ENCODE measurements at regions not wholly inside any gene's neighbourhood (a gene's known extent, or its start where the extent isn't known, plus 50 kb on each side); places are given as distances from the start of the nearest gene placed in this dataset.

DNA sequence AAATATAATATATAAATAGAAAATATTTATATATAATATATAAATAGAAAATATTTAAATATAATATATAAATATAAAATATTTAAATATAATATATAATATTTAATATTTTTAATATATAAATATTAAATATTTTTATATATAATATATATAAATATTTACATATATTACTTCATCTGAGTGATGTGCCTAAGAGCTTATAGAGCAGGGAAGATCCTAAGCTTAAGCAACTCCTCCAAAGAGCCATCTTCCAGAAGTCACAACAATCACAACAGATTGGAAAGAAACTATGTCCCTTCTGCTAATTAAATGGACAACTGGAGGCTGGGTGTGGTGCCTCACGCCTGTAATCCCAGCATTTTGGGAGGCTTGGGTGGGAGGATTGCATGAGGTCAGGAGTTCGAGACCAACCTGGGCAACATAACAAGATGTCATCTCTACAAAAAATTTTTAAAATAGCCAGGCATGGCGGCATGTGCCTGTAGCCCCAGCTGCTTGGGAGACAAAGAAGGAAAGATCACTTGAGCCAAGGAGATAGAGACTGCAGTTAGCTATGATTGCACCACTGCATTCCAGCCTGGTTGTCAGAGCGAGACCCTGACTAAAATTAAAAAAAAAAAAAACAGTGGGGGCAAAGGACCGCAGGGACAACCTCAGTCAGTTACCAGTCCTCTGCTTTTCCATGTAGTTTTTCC, 198.7 kb downstream of the SKIDA1 start:
- in situ Hi-C loops (cut with MboI; ENCODE audit: low pct_unique_long_range_greater_than_20kb in 2 of 9, low sequenced_read_pairs in 9 of 9, unreplicated experiment in 9 of 9), result no loop called here
- peak in 2 of 8 experiments; percentile 22 to 51 for ATAC-seq (replicated peaks in 6 of 8)
- H3K27ac ChIP-seq, result no peak overlapping the region
- H3K4me1 ChIP-seq (replicated peaks in 1 of 2), result peaks cover 0 to 8% of the 10 kb centered on the region in 2 donors
- WGBS, 10 experiments, result 50 to 100% (median 84%) methylated on average over 1 to 5 of the region's 5 CpGs; no CpG with 5 or more reads in 2 of the 10 experiments
- no peak overlapping the region for H3K4me3 ChIP-seq

DNA sequence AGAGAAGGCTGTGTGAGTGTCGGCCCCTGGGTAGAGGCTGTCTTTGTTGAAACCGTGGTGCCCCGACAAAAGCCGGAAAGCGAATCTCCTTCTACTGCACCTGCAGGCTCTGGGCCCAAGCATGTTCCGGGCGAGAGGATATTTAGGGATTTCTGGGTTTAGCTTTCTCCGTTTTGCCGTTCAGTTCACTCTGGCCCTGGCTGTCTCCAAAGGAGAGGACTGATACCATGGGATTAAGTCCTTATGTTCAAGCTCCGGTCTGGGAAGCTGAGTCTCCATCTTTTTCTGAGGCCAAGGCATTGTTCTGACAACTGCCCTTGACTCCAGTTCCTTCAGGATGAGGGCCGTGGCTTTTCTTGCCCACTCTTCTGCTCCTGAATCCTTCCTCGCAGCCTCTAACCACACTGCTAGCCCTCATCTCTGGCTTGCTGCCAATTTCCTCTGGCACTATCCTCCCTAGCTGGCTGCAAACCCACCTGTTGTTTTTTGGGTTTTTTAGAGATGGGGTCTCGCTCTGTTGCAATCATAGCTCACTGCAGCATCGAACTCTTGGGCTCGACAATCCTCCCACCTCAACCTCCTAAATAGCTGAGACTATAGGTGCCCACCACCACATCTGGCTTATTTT, 206.8 kb downstream of the SKIDA1 start:
- in situ Hi-C loops (cut with MboI; ENCODE audit: low pct_unique_long_range_greater_than_20kb in 2 of 9, low sequenced_read_pairs in 9 of 9, unreplicated experiment in 9 of 9), result loop anchor here in 2 of 9 experiments (25.0 kb wide), 2 partner anchors 94 to 619 kb away; no protein-coding TSS in a partner anchor

DNA sequence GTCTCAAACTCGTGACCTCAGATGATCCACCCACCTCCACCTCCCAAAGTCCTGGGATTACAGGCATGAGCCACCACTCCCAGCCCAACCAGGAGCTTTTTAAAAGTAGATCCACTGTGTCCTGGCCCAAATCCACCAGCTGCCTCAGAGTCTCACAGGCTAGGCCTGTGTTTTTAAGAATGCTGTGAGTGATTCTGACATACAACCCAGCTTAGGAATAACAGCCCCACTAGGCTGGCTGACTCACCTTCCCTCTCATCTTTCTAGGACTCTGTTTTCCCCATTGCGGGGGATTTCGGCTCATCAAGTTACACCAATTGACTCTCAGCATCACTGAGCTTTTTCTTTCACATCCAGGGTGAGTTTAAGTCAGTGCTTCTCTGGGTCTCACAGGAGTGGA, 207.6 kb downstream of the SKIDA1 start:
- in situ Hi-C loops (cut with MboI; ENCODE audit: low pct_unique_long_range_greater_than_20kb in 2 of 9, low sequenced_read_pairs in 9 of 9, unreplicated experiment in 9 of 9), result loop anchor here in 2 of 9 experiments (25.0 kb wide), 2 partner anchors 94 to 619 kb away; no protein-coding TSS in a partner anchor
- H3K27ac ChIP-seq, result no peak overlapping the region
- no peak overlapping the region for H3K4me3 ChIP-seq
- ATAC-seq (replicated peaks in 6 of 8), result no peak
- 67 to 100% (median 100%) methylated on average over 1 to 3 of the region's 3 CpGs; no CpG with 5 or more reads in 4 of the 10 experiments for WGBS, 10 experiments
- peaks cover 27 to 37% of the 10 kb centered on the region in 2 donors for H3K4me1 ChIP-seq (replicated peaks in 1 of 2)

More for the DNA sequence above, 206.8 kb downstream of the SKIDA1 start:
- no peak for ATAC-seq (replicated peaks in 6 of 8)
- WGBS, 10 experiments, result 42 to 100% (median 79%) methylated on average over 1 to 9 of the region's 15 CpGs; no CpG with 5 or more reads in 2 of the 10 experiments
- Histone ChIP-seq H3K27ac (no peak overlapping the region), H3K4me1 (replicated peaks in 1 of 2) (peaks cover 26 to 36% of the 10 kb centered on the region in 2 donors), H3K4me3 (no peak overlapping the region)

DNA sequence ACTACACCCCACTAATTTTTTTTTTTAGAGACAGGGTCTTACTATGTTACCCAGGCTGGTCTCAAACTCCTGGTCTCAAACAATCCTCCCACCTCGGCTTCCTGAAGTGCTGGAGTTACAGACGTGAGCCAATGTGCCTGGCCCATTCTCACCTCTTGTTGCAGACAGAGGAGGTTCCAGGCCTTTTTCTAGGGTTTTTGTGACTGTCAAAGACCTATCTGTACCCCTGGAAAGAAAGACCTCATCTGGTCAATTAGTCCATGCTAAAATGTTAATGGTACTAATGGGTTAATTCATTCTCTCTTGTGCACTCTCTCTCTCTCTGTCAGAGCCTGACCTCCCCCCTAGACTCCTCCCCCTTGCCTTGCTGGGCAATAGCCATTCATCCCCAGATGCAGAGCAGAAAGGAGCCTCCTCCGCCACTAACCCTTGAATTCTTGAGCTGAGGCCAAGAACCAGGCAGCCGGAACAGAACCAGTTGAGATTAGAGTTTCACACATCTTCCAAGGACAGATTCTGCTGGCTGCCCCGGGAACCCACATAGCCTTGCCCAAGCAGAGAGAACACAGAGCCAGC, 209.7 kb downstream of the SKIDA1 start:
- Histone ChIP-seq H3K4me1 (replicated peaks in 1 of 2) (peaks cover 27 to 37% of the 10 kb centered on the region in 2 donors), H3K4me3 (no peak overlapping the region), H3K27ac (peak overlapping the region in 1 of 2 donors; percentile 66)
- 0 to 83% (median 30%) methylated on average over 1 to 2 of the region's 5 CpGs; no CpG with 5 or more reads in 4 of the 10 experiments for WGBS, 10 experiments
- in situ Hi-C loops (cut with MboI; ENCODE audit: low pct_unique_long_range_greater_than_20kb in 2 of 9, low sequenced_read_pairs in 9 of 9, unreplicated experiment in 9 of 9), result loop anchor here in 2 of 9 experiments (25.0 kb wide), 2 partner anchors 97 to 622 kb away; no protein-coding TSS in a partner anchor
- peak; percentile 77 to 91 (median 87) for ATAC-seq (replicated peaks in 6 of 8)

DNA sequence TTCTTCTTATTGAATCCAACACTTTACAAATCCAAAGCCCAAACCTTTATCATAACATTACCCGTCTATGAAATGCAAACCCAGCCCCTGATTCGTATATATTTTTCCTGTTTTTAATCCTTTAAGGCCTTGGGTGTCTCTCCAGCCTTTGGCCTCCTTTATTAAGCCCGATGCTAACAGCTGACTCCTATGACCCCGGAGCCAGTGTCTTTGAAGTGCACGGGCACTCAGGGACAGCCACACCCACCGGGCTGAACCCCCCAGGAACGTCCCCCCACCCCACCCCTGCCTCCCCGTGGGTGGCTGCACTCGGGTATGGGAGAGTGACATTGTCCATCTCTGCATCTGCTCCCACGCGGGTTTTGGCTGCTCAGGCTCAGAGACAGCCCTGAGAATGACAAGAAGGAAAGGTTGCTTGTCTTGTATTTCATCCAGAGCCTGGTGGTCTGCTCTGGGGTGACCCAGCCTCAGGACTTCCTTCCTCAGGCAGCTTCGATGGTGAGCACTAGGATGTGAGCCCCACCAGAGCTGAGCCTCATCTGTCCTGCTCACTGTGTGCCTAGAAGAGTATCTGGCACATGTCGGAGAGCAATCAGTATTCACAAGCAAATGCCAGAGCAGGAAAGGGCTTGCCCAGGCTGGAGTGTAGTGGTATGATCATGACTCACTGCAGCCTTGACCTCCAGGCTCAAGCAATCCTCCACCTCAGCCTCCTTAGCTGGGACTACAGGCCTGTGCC, 210.4 kb downstream of the SKIDA1 start:
- WGBS, 10 experiments, result 0 to 50% (median 0%) methylated on average over 1 to 4 of the region's 13 CpGs; no CpG with 5 or more reads in 1 of the 10 experiments
- H3K4me1 ChIP-seq (replicated peaks in 1 of 2), result peaks cover 27 to 37% of the 10 kb centered on the region in 2 donors
- peak overlapping the region; percentile 13 to 14 for H3K27ac ChIP-seq
- ATAC-seq (replicated peaks in 6 of 8), result peak; percentile 17 to 86 (median 64)
- H3K4me3 ChIP-seq, result no peak overlapping the region
- in situ Hi-C loops (cut with MboI; ENCODE audit: low pct_unique_long_range_greater_than_20kb in 2 of 9, low sequenced_read_pairs in 9 of 9, unreplicated experiment in 9 of 9), result loop anchor here in 2 of 9 experiments (25.0 kb wide), 2 partner anchors 97 to 622 kb away; no protein-coding TSS in a partner anchor

DNA sequence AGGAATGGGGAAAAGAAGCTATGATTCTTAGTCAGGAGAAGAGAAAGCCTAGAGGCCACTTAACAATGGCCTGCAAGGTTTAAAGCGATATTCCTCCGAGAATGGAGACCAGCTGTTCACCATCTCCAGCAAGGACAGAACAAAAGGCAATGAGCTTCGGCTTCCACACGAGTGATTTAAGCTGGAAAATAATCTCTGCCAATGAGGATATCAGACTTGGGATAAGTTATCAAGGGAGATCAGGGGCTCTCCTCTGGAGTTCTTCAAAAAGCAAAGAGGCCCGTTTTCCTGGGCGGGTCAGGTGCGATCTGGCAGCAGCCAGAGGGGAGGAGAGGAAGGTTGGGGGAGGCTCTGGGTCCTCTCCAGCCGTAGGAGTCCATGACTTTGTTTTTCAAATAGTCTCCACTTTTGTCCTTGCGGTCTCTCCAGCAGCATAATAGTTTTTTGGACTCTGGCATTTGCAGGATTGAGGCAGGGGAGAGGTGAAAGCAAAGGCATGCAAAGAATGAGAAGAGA, 211.3 kb downstream of the SKIDA1 start:
- H3K4me3 ChIP-seq, result no peak overlapping the region
- peak overlapping the region in 1 of 2 donors; percentile 49 for H3K27ac ChIP-seq
- peaks cover 27 to 37% of the 10 kb centered on the region in 2 donors for H3K4me1 ChIP-seq (replicated peaks in 1 of 2)
- WGBS, 10 experiments, result 0 to 84% (median 4%) methylated on average over 1 to 9 of the region's 9 CpGs; no CpG with 5 or more reads in 1 of the 10 experiments
- in situ Hi-C loops (cut with MboI; ENCODE audit: low pct_unique_long_range_greater_than_20kb in 2 of 9, low sequenced_read_pairs in 9 of 9, unreplicated experiment in 9 of 9), result loop anchor here in 2 of 9 experiments (25.0 kb wide), 2 partner anchors 98 to 623 kb away; no protein-coding TSS in a partner anchor
- peak in 5 of 8 experiments; percentile 11 to 46 (median 36) for ATAC-seq (replicated peaks in 6 of 8)

DNA sequence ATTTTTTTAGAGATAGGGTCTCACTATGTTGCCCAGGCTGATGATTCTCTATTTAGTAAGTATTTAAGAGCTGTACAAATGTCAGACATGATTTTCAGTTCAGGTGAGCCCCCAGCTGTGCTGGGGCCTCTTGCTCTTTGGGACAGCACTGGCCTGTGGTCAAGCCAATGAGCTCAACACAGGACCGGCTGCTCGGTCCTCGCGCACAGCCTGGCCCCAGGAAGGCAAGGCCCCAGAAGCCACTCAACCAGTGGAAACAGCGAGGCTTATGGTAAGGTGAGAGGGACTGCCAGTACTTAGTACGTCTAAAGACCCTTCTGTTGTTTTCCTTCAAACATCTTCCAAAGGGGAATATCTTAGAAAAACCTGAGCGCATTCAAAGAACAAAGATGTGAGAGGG, 211.8 kb downstream of the SKIDA1 start:
- H3K4me3 ChIP-seq, result no peak overlapping the region
- H3K4me1 ChIP-seq (replicated peaks in 1 of 2), result peaks cover 27 to 34% of the 10 kb centered on the region in 2 donors
- in situ Hi-C loops (cut with MboI; ENCODE audit: low pct_unique_long_range_greater_than_20kb in 2 of 9, low sequenced_read_pairs in 9 of 9, unreplicated experiment in 9 of 9), result loop anchor here in 2 of 9 experiments (25.0 kb wide), 2 partner anchors 99 to 624 kb away; no protein-coding TSS in a partner anchor
- no peak for ATAC-seq (replicated peaks in 6 of 8)
- peak overlapping the region in 1 of 2 donors; percentile 49 for H3K27ac ChIP-seq
- 22 to 83% (median 71%) methylated on average over 2 to 3 of the region's 7 CpGs; no CpG with 5 or more reads in 6 of the 10 experiments for WGBS, 10 experiments

DNA sequence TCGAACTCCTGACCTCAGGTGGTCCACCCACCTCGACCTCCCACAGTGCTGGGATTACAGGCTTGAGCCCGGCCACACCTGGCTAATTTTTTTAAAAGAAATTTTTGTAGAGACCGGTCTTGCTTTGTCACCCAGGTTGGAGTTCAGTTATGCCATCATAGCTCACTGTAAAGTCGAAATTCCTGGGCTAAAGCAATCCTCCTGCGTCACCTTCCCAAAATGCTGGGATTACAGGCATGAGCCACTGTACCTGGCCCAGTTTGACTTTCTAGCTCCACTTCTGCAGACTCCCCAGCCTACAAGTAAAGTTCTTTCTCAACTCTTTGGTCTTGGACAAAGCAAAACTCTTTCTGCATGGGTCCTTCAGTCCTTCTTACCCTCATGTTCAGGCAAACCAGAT, 214.1 kb downstream of the SKIDA1 start:
- 56 to 100% (median 93%) methylated on average over 2 to 6 of the region's 6 CpGs; no CpG with 5 or more reads in 3 of the 10 experiments for WGBS, 10 experiments
- no peak overlapping the region for H3K4me3 ChIP-seq

DNA sequence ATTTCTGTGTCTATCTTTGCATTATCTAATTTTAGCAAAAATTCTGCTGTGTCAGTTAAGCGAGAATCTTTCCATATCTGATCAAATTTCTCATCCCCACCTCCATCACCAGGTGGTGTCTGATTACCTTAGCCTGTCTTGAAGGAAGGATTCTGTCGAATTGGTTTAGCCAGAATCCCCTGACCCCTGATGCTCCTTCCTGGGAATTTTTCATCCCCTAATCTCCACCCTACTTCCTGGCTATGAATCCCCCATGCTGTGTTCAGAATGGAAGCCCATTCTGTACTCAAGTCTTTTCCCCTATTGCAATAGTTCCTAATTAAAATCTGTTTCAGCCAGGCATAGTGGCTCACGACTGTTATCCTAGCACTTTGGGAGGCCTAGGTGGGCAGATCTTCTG, 216.1 kb downstream of the SKIDA1 start:
- 9 to 89% (median 78%) methylated on average over 1 to 3 of the region's 3 CpGs; no CpG with 5 or more reads in 2 of the 10 experiments for WGBS, 10 experiments
- no peak overlapping the region for H3K27ac ChIP-seq
- no peak for ATAC-seq (replicated peaks in 6 of 8)
- in situ Hi-C loops (cut with MboI; ENCODE audit: low pct_unique_long_range_greater_than_20kb in 2 of 9, low sequenced_read_pairs in 9 of 9, unreplicated experiment in 9 of 9), result loop anchor here in 2 of 9 experiments (25.0 kb wide), 2 partner anchors 103 to 628 kb away; no protein-coding TSS in a partner anchor
- peaks cover 9% of the 10 kb centered on the region in 2 donors for H3K4me1 ChIP-seq (replicated peaks in 1 of 2)
- no peak overlapping the region for H3K4me3 ChIP-seq

More for the DNA sequence above, 214.1 kb downstream of the SKIDA1 start:
- H3K4me1 ChIP-seq (replicated peaks in 1 of 2), result peaks cover 27 to 28% of the 10 kb centered on the region in 2 donors
- H3K27ac ChIP-seq, result no peak overlapping the region
- in situ Hi-C loops (cut with MboI; ENCODE audit: low pct_unique_long_range_greater_than_20kb in 2 of 9, low sequenced_read_pairs in 9 of 9, unreplicated experiment in 9 of 9), result loop anchor here in 2 of 9 experiments (25.0 kb wide), 2 partner anchors 101 to 626 kb away; no protein-coding TSS in a partner anchor
- ATAC-seq (replicated peaks in 6 of 8), result no peak

DNA sequence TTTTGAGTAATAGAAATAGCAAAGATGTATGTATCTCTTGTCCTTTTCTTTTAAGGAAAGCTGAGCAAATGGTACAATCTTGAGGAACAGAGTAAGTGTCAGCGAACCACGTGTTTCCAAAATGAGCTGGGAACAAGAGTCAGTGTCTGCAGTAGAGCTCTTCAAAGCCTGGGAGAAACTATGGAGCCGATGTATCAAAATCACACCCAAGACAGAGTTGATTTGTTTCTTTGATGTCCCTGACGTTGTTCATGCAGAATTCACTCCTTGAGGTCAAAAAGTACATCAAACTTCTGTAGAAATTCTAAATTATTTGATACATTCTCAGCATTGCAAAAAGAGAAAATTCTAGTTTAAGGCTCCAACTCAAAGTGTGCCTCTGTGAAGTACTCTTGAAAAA, 216.5 kb downstream of the SKIDA1 start:
- H3K27ac ChIP-seq, result no peak overlapping the region
- no peak for ATAC-seq (replicated peaks in 6 of 8)
- no peak overlapping the region for H3K4me3 ChIP-seq
- WGBS, 10 experiments, result 6 to 100% (median 84%) methylated on average over 1 to 4 of the region's 4 CpGs
- peaks cover 4% of the 10 kb centered on the region in 2 donors for H3K4me1 ChIP-seq (replicated peaks in 1 of 2)
- in situ Hi-C loops (cut with MboI; ENCODE audit: low pct_unique_long_range_greater_than_20kb in 2 of 9, low sequenced_read_pairs in 9 of 9, unreplicated experiment in 9 of 9), result loop anchor here in 2 of 9 experiments (25.0 kb wide), 2 partner anchors 103 to 628 kb away; no protein-coding TSS in a partner anchor

DNA sequence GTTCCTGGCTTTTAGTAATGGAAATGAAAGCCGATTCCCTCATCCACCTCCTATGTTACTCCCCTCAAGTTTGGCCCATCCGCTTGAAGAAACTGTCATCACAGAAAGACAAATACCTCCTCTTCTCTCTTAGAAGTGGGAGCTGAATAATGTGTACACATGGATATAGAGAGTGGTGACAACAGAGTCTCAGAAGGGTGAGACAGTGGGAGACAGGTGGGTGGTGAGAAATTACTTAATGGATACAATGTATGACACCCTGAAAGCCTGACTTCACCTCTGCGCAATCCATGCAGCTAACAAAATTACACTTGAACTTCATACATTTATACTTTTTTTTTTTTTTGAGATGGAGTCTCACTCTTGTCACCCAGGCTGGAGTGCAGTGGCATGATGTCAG, 217.5 kb downstream of the SKIDA1 start:
- no peak overlapping the region for H3K27ac ChIP-seq
- in situ Hi-C loops (cut with MboI; ENCODE audit: low pct_unique_long_range_greater_than_20kb in 2 of 9, low sequenced_read_pairs in 9 of 9, unreplicated experiment in 9 of 9), result loop anchor here in 2 of 9 experiments (25.0 kb wide), 2 partner anchors 104 to 629 kb away; no protein-coding TSS in a partner anchor

More for the DNA sequence above, 217.5 kb downstream of the SKIDA1 start:
- Histone ChIP-seq H3K4me3 (no peak overlapping the region), H3K4me1 (replicated peaks in 1 of 2) (no peaks in the 10 kb centered on the region)
- no peak for ATAC-seq (replicated peaks in 6 of 8)
- WGBS, 10 experiments, result 63 to 100% (median 80%) methylated on average over 1 to 3 of the region's 3 CpGs
